HepG2 (cell line): ENCODE measurements at regions not wholly inside any gene's neighbourhood (a gene's known extent, or its start where the extent isn't known, plus 50 kb on each side); places are given as distances from the start of the nearest gene placed in this dataset.

Experiments
- LCORL ChIP-seq, 2 experiments: fragments of 450-650 bp in 1 of 2; sonication (generic) in 1 of 2; formaldehyde crosslinking in 1 of 2; IDR thresholded peaks; 2 replicates each; pipeline versions ENCODE4 v1.5.0 to v1.6.1; 2017 to 2020; ENCODE audit warnings: antibody characterized with exemption in 1 of 2, missing genetic modification reagents in 1 of 2
- NRL ChIP-seq: sonication (generic); formaldehyde crosslinking; IDR thresholded peaks from 2 replicates; pipeline ENCODE4 v1.5.0; 2020; ENCODE audit warnings: missing genetic modification reagents, mild to moderate bottlenecking, moderate library complexity, borderline replicate concordance
- POGZ ChIP-seq: sonication (generic); formaldehyde crosslinking; IDR thresholded peaks from 2 replicates; pipeline ENCODE4 v1.4.0; 2020; ENCODE audit warnings: mild to moderate bottlenecking, missing genetic modification reagents
- POLR2AphosphoS5 ChIP-seq: IDR thresholded peaks from 2 replicates; pipeline ENCODE4 v1.6.1; 2012; ENCODE audit warnings: low read depth, low read length
- RBFOX2 ChIP-seq: fragments of 200-400 bp; formaldehyde crosslinking; IDR thresholded peaks from 2 replicates; pipeline ENCODE4 v1.6.1; 2017; ENCODE audit warnings: low read depth, mild to moderate bottlenecking, low read length
- RCOR2 ChIP-seq: IDR thresholded peaks from 2 replicates; pipeline ENCODE4 v1.6.1; 2016; ENCODE audit warnings: missing biosample characterization, missing genetic modification reagents
- SOX13 ChIP-seq, 3 experiments: fragments of 450-650 bp in 1 of 3; sonication (generic) in 1 of 3; formaldehyde crosslinking in 1 of 3; IDR thresholded peaks in 2 of 3; conservative IDR thresholded peaks in 1 of 3; 2 replicates each; pipeline versions ENCODE4 v1.5.0 to v1.6.1; 2016 to 2020; ENCODE audit warnings: antibody characterized with exemption in 1 of 3, mild to moderate bottlenecking in 1 of 3, missing compliant biosample characterization in 1 of 3, missing genetic modification reagents in 1 of 3, moderate library complexity in 1 of 3
- TBX3 ChIP-seq: fragments of 450-650 bp; IDR thresholded peaks from 2 replicates; pipeline ENCODE4 v1.6.1; 2017; ENCODE audit warnings: antibody characterized with exemption, mild to moderate bottlenecking, inconsistent platforms, borderline replicate concordance
- TFAP4 ChIP-seq: sonication (generic); IDR thresholded peaks from 2 replicates; pipeline ENCODE4 v1.6.1; 2016; ENCODE audit warnings: low read depth, borderline replicate concordance
- TRAFD1 ChIP-seq: sonication (generic); formaldehyde crosslinking; IDR thresholded peaks from 2 replicates; pipeline ENCODE4 v1.5.1; 2020; ENCODE audit warnings: missing genetic modification reagents, mild to moderate bottlenecking, borderline replicate concordance

- TF ChIP-seq TBX3 (0 out of 2 replicates have a peak, but pooled peaks have one; percentile 35), NRL (CRISPR knock-in tag) (0 out of 2 replicates have a peak, but pooled peaks have one; percentile 52), POGZ (CRISPR knock-in tag) (peak; percentile 35; the same call in 1 of the 2 replicates), LCORL (IDR thresholded peaks at IDR 0.05) (peak; percentile 67; the same call in 1 of the 2 replicates), LCORL (CRISPR knock-in tag; IDR thresholded peaks at IDR 0.05) (peak; percentile 9; the same call in 1 of the 2 replicates), RBFOX2 (0 out of 2 replicates have a peak, but pooled peaks have one; percentile 33), SOX13 (IDR thresholded peaks at IDR 0.05) (no peak), SOX13 (CRISPR knock-in tag; conservative IDR thresholded peaks at IDR 0.05 in 1 of 2, IDR thresholded peaks at IDR 0.05 in 1 of 2) (peak in 1 of 2 experiments; percentile 82; a peak in 2 of 4 replicates), RCOR2 (0 out of 2 replicates have a peak, but pooled peaks have one; percentile 27), TRAFD1 (no peak), TFAP4 (peak; percentile 45; the same call in 1 of the 2 replicates), POLR2AphosphoS5 (peak; percentile 59)
Measured at GRCh38 chr6:167219967-167220512, 62.3 kb upstream of the GPR31 start (continued).
